ENCODE measurements at regions not wholly inside any gene's neighbourhood (a gene's known extent, or its start where the extent isn't known, plus 50 kb on each side); places are given as distances from the start of the nearest gene placed in this dataset.

DNA sequence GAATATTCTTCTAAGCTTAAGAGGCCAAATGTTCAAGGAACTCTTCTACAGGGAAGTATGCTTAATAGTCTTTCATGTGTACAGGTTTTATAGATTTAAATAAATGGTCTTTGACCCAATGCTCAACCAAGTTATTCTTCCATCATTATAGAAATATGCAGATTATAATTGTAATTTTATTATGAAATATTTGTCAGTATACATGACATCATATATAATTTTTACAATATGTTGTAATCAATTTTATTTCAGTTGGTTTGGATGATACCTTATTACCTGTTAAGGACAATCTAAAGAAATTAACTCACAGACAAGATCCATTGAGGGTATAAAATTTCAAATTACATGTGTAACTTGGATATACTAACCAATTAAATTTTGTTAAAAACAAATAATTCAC is 1278.3 kb downstream of the SLC16A7 start:
- no peak for DNase-seq

DNA sequence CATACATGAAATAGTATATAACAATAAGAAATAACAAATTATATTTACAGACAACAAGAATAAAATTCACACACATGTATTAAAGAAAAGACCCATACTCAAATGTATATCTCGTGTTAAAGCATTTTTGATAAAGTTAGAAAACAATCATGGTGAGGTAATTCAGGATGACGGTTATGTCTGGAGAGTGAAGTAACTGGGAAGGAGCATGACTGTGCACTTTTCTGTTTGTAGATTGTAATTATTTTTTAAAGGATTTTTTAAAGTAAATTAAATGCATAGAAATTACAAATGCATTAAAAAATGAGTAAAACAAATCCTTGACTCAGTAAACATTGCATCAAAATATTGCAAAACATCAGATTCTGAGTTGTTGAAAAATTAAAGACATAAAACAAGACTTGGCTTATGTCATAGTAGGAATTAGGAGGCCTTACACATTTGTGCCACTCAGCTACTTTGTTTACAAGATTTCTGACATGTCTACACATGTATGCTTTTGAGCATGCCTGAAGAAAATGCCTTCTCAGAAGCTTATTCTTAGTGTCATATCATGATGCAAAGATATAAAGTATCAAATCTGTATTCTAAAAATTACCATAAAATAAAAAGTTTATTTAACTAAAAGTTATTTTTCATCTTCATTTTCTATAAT is 1325.1 kb downstream of the SLC16A7 start:
- DNase-seq, result no peak

DNA sequence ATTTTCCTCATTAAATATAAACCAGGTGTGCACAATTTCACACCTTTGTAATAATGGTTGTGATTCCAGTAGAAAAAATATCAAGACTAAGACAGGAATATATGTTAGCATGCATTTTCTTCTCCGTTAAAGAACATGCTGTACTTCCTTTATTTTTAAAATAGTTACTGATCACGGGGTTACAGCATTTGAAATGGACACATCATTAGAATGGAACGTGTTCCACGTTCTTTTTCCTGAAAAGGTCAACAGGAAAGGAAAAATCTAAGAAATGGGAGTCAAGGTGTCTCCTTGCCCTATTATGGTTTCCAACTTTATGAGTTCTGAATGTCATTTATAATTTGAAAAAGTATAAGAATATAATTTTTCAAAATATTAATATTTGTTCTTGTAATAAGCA is 1325.7 kb downstream of the SLC16A7 start:
- DNase-seq, result no peak

DNA sequence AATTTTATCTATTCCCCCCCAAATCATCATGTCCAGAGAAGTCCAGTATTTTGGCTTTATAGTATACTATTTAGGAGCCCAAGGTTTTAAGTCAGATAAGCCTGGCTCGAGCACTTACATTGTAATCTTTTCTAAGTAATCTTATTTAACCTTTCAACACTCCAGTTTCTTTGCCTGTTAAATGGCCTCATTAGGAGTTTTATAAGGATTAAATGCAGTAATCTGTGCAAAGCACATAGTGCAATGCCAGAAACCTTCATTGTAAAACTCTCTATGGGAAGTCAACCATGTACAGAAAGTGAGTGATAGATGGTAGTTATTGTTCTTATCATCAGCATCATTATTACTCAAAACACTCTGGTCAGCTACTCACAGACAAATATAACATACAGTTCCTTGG is 1330.4 kb downstream of the SLC16A7 start:
- no peak for DNase-seq

DNA sequence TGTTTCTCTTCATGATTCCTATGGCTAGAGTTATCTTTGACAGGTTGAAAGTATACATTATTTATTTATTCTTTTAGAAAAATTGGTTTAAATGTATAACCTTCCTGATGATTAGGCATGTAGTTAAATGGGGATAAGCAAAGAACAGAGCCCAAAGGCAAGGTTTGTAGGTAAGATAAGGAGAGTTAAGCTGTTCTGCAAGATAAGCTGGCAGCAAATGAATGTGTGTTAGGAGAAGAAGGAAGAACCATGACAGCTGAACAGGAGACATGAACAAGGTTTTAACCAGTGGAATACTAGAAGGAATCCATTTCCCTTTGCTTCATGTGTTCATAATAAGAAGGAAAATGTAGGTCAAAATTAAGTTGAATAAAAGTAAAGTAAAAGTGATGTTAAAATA is 1330.1 kb upstream of the USP15 start:
- DNase-seq, result no peak

DNA sequence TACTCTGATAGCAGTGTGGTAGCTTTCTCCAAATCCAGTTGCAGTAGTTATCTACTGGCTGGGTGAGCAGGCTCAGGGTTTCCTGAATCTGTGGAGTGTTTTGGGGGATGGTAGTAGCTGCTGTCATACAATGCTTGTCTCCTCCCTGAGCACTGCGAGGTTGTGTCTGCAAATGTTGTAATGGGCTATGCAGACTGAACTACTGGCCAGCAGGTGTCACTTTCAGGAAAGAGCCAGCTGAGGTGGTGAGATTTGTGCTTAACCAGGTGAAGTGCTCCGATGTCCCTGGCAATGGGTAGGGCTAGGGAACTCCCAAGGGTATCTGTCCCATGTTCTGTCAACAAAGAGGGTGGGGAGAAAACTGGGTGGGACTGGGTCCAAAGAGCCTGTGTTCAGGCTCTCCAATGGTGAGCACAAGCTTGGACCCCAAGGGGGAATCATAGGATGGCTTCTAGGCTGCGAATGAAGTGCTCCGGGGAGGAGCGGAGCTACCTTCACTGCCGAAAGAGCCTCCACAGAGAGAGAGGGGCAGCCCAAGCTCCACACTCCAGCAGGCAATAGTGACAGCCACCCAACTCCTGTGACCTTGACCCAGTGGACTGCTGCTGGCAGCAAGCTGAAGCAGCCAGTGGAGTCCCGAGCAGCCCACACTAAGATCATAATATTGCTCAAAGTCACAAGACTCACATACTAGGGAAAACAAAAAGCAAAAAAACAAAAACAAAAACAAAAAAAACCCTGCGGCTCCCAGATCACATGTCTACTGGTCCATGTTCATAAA is 1324.0 kb upstream of the USP15 start:
- DNase-seq, result no peak

DNA sequence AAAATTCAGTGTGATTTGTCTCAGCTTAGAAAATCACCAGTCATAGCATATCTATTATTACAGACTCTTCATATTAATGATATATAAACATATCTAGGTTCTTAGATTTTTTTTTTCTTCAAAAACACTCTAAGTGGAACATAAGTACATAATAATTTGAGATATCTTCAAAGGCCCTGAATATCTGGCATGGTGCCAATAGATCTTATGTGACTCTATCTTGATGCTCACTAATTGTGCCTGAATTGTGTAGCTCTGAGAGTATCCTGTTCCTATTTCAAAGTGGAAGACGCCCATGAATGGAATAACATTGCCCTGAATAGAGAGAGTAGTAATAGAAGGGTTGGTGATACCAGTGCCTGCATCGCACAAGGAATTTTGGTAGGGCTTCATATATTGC is 1312.7 kb upstream of the USP15 start:
- DNase-seq, result no peak

DNA sequence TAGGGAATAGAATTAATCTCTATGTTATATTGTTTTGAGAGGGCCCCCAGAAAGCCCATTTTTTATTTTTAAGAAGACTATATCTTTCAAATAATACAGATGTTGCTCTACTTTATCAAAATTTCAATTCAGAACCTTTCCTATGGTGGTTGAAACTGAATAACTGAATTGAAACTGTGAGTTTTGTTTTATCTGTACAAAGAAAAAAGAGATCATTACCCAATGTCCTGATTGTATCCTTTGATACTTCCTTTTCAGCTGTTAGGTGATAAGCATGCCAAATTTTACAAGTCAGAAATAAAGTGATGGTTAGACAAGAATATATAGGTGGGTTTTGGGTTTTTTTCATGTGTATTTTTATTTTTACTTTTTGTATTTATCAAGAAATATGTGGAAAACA is 1293.1 kb upstream of the USP15 start:
- DNase-seq, result no peak

DNA sequence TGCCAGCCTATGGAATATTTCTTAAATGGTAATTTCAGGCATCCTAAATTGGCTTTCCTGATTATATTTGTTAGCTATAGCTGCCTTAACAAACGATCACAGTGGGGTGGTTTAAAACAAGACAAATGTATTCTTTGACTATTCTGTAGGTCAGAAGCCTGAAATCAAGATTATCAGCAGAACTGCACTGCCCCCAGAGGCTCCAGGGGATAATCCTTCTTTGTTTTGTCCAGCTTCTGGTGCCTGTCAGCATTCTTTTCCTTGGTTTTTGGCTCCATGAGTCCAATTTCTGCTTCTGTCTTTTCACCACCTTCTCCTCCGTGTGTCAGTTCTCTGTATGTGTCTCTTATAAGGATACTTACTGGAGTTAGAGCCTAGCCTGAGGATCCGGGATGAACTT is 1282.2 kb upstream of the USP15 start:
- DNase-seq, result no peak

DNA sequence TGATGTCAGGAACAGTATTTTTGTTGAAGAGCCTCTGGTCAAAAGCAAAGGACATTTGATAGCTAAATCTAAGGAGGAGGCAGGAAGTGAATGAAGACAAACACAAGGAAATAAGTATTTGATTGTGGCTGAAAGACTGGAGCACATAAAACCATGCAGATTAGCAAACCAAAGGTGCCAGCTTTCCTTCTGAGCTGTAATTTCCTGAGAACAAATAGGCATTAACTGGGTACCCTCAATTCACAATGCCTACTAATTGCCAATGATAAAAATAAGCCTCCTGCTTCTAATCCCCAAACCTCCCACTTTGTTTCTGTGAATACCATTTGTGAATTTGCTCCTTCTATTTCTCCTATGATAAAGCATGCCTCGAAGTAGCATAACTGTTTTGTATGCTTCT is 1279.6 kb upstream of the USP15 start:
- no peak for DNase-seq

DNA sequence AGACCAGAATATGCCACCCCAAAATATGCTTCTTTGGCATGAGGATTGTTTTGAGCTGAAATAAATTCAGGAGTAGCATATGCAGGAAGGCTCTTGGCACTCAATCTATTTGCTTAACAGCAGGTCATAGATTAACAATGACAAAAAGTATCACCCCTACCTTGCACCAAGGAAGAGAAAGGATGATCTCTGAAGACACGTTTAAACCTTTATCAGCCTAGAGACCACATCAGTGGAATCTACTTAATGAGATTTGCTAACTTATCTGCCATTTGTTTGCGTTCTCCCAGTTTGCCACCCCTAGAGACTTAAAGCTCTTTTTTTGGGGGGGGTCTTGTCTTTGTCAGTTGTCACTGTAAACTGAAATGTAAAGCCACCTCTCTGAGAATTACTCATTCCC is 1278.7 kb upstream of the USP15 start:
- DNase-seq, result no peak

DNA sequence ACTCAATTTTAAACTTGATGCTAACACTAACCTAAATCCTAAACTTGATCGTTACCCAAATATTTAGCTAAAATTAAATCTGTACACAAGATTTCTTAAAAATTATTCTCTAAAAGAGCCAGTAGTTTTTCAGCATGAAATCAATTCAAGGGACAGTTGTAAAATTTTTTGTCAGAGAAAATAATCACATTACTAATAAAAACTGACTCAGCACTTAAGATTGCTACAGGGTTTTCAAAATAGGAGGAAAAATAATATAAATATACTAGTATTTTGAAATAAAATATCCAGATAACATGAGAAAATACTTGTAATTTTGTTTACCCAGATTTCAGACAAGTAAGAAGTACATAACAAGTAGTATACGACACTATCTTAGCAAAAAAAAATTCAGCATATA is 1268.1 kb upstream of the USP15 start:
- no peak for DNase-seq

DNA sequence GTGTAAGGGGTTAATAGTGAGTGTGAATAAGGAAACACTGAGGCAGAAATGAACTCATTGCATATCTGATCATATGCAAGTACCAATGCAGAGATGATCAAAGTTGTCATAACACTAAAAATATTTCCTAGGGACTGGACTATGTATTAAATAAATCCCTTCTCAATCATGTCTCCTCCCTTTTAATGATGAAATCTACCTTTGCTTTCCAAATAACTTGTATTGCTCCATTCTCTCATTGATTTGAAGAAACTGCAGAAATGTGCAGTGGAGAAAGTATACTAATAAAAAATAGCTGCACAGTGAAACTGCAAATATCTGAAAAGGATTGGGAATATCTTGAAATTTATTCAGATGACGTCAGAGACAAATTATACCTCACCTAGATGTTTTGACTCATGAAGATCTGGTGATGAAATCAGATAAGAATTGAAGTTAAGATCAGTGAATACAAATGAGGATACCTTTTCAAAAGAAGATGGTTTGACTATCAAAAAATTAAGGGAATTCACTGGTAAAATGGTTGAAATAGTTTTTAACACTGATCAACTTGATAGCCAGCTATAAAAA is 1264.9 kb upstream of the USP15 start:
- DNase-seq, result no peak

DNA sequence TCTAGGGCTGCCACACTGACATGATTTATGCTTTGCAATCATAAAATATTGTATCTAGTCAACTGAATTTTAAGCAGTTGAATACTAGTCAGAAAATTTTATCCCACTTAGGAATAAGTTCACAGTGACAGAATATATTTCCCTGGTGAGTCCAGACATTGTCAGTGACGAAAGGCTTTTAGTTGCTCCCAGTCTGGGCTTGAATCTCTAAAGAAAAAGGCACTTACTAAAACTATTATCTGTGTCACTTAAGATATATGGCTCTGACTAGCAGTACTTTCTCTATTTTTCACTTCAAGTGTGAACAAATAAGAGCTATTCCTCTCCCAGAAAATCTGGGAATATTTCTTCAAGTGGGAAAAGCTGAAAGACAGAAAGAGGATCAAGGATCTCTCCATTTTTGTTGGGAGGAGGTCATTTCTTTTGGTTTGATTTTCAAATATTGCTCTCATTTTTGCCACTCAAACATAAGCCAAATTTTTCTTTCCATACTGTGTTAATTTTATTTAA is 1262.3 kb upstream of the USP15 start:
- no peak for DNase-seq

DNA sequence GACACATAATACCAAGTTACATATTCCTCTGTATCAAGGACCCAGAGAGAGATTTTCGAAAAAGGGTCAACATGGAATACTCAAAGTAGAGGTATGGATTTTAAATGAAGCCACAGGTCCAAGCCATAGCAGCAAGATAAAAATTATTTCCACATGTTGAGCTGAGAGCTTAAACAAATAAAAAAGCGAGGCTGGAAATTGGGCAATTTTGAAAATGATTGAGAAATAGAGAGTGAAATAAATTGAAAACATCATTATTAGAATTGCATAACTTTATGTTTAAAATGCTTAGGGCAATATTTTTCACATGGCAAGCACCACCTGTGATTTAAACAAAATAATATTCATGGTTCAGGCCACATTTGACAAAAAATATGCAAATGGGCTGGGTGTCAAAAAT is 1251.0 kb upstream of the USP15 start:
- DNase-seq, result no peak

DNA sequence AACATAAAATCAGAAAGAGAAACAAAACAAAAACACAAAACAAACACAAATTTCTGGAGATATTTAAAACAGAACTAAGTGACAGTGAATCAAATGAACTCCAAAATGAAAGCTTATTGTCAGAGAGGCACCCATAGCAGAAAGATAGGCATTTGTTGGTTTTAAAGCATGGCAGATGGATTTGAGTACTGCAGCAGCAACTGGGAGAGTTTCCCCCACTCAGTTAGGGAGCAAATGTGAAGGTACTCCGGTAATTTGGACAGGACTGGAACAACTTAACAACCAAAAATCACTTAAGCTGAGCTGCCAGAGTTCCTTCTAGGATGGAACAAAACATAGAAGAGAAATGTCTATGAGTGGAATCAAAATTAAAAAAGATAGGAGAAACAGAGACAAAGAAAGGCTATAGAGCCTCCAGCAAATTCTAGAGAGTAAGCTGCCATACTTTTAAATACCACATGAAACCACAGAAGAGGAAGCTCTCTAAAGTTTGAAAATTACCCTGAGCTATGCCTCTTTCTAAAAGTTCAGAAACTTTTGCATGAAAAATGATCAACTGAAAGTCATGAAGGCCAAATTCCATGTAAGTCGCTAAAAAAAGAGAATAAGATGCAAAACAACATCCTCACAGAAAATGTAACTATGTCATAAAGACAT is 1248.3 kb upstream of the USP15 start:
- DNase-seq, result no peak

DNA sequence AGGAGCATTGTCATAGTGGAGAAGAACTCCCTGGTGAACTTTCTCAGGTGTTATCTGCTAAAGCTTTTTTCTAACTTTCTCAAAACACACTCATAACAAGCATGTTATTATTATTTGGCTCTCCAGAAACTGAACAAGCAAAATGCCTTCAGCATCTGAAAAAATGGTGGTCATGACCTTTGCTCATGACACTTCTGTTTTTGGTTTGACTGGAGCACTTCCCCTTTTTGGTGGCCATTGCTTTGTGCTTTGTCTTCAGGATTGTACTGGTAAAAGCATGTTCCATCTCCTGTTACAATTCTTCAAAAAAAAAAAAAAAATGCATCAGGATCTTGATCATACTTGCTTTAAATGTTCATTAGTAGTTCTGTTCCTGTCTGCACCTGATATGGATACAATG is 1241.6 kb upstream of the USP15 start:
- no peak for DNase-seq

DNA sequence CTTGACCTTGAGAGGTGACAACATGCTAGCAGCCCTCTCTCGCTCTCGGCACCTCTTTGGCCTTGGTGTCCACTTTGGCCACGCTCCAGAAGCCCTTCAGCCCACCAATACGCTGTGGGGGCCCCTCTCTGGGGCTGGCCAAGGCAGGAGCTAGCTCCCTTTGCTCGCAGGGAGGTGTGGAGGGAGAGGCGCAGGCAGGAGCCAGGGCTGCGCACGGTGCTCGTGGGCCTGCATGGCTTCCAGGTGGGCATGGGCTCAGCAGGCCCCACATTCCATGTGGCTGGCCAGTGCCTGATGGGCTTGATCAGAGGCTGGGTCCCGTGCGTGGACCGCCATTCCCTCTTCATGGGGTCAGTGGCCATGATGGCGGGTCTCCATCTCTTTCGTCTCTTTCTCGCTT is 1237.0 kb upstream of the USP15 start:
- DNase-seq, result no peak

DNA sequence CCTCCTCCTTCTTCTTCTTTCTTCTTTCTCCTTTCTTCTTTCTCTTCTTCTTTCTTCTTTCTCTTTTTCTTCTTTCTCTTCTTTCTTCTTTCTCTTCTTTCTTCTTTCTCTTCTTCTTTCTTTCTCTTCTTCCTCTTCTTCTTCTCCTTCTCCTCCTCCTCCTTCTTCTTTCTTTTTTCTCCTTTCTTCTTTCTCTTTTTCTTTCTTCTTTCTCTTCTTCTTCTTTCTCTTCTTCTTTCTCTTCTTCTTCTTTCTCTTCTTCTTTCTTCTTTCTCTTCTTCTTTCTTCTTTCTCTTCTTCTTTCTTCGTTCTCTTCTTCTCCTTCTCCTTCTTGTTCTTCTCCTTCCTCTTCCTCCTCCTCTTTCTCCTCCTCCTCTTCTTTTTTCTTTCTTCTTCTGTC is 1230.7 kb upstream of the USP15 start:
- DNase-seq, result no peak

DNA sequence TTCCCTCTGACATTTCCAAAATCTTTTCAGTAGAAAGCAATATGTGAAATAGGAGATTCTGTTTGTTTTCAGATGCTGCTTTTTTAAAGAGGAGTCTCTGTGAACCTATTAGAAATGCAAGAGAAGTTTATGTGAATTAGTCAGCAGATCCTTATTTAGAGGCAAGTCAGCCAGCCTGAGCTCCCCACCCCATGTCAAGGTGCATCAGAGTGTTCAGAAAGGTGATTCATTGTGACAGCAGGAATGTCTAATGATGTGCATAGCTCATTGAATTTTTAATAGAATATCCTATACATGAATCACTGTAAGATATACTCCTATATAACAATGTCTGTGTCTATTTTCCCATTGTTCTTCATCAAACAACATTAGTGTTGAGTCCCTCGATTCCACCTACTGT is 1222.4 kb upstream of the USP15 start:
- DNase-seq, result no peak

DNA sequence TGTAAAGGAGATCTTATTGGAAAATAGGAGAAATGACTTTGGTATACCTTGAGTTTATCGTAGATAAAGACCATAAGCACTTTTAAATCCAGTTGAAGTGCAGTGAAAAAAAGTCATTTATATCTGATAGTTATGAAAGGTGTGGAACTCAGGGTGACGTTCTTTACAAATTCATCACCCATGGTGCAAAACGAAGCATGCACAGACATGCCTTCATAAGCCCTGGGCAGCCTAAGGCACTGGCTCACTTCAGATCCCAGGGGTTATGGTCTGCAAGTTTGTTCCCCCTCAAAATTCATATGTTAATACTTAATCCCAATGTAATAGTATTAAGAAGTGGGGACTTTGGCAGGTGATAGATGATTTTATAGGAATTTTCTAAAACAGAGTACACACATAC is 1216.4 kb upstream of the USP15 start:
- DNase-seq, result no peak

DNA sequence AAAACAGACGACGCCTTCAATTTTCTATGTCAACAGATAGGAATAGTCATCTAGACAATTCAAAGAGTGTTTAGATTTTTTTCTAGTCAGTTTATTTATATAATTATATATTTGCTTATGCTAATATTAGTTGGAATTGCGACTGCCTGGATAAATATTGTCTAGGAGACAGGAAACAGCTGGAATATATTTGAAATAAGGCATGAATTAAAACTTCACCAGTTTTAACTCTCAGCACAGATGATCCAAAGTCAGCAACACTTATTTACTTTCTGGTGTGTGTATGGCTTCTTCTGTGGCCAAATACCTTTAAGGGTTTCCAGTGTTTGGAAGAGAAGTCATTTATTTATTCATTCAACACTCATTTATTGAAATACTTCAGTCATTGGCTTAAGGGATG is 1215.4 kb upstream of the USP15 start:
- DNase-seq, result no peak

DNA sequence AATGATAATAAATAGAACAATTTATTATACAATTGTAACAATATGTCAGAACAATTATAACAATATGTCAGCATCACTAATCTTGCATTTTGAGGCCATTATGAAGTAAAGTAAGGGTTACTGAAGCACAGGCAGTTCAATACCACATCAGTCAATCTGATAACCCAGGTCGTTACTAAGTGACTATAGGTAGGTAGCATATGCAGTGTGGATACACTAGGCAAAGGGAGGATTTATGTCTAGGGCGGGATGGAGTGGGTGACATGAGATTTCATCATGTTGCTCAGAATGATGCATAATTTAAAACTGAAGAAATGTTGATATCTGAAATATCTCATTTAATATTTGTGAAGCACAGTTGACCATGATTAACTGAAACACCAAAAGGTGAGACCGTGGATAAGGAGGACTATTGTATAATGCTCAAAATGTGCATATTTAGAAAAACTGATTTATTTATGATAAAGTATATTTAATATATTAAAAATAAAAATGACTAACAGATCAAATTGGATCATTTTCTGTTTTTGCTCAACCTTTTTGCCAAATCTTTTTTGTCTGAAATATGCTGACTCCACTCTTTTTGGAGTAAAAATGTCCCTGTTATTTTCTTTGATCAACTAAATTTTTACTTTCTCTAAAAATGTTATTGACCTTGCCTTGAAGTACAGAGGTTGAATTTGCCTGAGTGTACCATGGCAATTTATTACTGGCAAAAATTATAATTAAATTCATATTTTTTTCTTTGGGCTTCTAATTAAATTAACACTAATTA is 1189.4 kb upstream of the USP15 start:
- no peak for DNase-seq

All from occipital lobe (tissue), 1 donor.